ENCODE measurements at regions not wholly inside any gene's neighbourhood (a gene's known extent, or its start where the extent isn't known, plus 50 kb on each side); places are given as distances from the start of the nearest gene placed in this dataset.

DNA sequence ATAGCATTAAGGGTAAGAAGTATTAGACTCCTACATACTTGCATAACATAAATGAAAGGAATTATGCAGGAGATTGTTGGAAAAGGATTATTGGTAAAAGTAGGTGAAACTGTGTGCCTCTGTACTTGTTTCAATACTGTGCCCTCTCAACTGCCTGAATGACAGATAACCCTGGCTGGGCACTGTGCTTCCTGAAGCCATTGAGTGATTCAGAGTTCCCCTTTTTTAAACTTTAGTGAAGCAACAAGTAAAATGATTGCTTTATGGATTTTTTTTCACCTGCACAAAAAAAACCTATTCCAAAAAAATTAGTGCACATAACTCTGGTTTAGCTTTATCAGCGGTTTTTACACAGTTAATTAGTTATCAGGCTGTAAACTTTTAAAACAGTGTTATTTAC, 204.8 kb downstream of the TRAM1L1 start (continued):
- TF ChIP-seq ZNF623 (tag by site-specific recombination; IDR thresholded peaks at IDR 0.05) (no peak), ZNF677 (tag by site-specific recombination; IDR thresholded peaks at IDR 0.05) (no peak), ZNF549 (tag by site-specific recombination; IDR thresholded peaks at IDR 0.05) (no peak), ZNF561 (tag by site-specific recombination; IDR thresholded peaks at IDR 0.05; ENCODE audit: borderline replicate concordance) (no peak), ZNF2 (tag by site-specific recombination; IDR thresholded peaks at IDR 0.05) (no peak), ZNF629 (tag by site-specific recombination; IDR thresholded peaks at IDR 0.05) (no peak), ZNF223 (tag by site-specific recombination; IDR thresholded peaks at IDR 0.05) (no peak), BCL6B (tag by site-specific recombination; IDR thresholded peaks at IDR 0.05) (no peak), ZNF624 (tag by site-specific recombination; IDR thresholded peaks at IDR 0.05) (no peak)

DNA sequence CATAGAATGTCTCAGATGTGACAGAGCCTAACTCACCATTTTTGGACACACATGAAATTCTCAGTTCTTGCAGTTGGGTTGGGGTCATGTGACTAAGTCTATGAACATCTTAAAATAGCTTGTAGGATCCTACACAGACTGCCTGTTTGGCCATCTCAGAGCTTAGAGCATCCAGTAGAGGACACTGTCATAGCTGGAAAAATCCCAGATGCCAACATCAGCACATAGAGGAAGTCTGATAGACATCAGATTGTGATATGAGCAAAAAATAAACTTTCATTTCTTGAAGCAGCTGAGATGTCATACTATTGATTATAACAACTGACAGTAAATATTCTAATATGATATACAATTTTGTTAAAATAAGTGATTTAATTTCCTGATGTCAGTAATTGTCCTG, 207.1 kb downstream of the TRAM1L1 start:
- no peak overlapping the region for H3K27ac ChIP-seq (ENCODE audit: extremely low read depth, low read depth, low read length)
- no peaks in the 10 kb centered on the region for H3K9me3 ChIP-seq (ENCODE audit: control insufficient read depth, insufficient read depth, low read depth, low read length)
- POLR2A ChIA-PET, result no interaction called here
- CTCF ChIA-PET, result no interaction called here
- H3K4me1 ChIP-seq (ENCODE audit: control insufficient read depth, insufficient read depth, low read length), result no peaks in the 10 kb centered on the region
- H3K36me3 ChIP-seq (ENCODE audit: control insufficient read depth in 2 of 2, insufficient read depth in 1 of 2, low read length in 2 of 2), result no peaks in the 10 kb centered on the region
- TF ChIP-seq, protein P1, sequence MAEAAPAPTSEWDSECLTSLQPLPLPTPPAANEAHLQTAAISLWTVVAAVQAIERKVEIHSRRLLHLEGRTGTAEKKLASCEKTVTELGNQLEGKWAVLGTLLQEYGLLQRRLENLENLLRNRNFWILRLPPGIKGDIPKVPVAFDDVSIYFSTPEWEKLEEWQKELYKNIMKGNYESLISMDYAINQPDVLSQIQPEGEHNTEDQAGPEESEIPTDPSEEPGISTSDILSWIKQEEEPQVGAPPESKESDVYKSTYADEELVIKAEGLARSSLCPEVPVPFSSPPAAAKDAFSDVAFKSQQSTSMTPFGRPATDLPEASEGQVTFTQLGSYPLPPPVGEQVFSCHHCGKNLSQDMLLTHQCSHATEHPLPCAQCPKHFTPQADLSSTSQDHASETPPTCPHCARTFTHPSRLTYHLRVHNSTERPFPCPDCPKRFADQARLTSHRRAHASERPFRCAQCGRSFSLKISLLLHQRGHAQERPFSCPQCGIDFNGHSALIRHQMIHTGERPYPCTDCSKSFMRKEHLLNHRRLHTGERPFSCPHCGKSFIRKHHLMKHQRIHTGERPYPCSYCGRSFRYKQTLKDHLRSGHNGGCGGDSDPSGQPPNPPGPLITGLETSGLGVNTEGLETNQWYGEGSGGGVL (tag by site-specific recombination; IDR thresholded peaks at IDR 0.05), result no peak
- no peak for TF ChIP-seq ZNF266 (tag by site-specific recombination; IDR thresholded peaks at IDR 0.05; ENCODE audit: low read depth)
- TF ChIP-seq GFI1B (tag by site-specific recombination; IDR thresholded peaks at IDR 0.05), result no peak
- TF ChIP-seq ZIC2 (tag by site-specific recombination; IDR thresholded peaks at IDR 0.05), result no peak
- TF ChIP-seq ZFP3 (tag by site-specific recombination; IDR thresholded peaks at IDR 0.05; ENCODE audit: low read depth), result no peak
- no peak for TF ChIP-seq ZNF202 (tag by site-specific recombination; IDR thresholded peaks at IDR 0.05; ENCODE audit: borderline replicate concordance)
- TF ChIP-seq, protein P2, sequence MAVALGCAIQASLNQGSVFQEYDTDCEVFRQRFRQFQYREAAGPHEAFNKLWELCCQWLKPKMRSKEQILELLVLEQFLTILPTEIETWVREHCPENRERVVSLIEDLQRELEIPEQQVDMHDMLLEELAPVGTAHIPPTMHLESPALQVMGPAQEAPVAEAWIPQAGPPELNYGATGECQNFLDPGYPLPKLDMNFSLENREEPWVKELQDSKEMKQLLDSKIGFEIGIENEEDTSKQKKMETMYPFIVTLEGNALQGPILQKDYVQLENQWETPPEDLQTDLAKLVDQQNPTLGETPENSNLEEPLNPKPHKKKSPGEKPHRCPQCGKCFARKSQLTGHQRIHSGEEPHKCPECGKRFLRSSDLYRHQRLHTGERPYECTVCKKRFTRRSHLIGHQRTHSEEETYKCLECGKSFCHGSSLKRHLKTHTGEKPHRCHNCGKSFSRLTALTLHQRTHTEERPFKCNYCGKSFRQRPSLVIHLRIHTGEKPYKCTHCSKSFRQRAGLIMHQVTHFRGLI (tag by site-specific recombination; IDR thresholded peaks at IDR 0.05), result no peak
- no peak for TF ChIP-seq ZNF692 (tag by site-specific recombination; IDR thresholded peaks at IDR 0.05)
- TF ChIP-seq ZNF514 (tag by site-specific recombination; IDR thresholded peaks at IDR 0.05), result no peak
- TF ChIP-seq MZF1 (tag by site-specific recombination; IDR thresholded peaks at IDR 0.05; ENCODE audit: borderline replicate concordance), result no peak
- TF ChIP-seq ZNF830 (tag by site-specific recombination; IDR thresholded peaks at IDR 0.05; ENCODE audit: low read depth), result no peak
- no peak for TF ChIP-seq ZNF544 (tag by site-specific recombination; IDR thresholded peaks at IDR 0.05)
- TF ChIP-seq, protein P3, sequence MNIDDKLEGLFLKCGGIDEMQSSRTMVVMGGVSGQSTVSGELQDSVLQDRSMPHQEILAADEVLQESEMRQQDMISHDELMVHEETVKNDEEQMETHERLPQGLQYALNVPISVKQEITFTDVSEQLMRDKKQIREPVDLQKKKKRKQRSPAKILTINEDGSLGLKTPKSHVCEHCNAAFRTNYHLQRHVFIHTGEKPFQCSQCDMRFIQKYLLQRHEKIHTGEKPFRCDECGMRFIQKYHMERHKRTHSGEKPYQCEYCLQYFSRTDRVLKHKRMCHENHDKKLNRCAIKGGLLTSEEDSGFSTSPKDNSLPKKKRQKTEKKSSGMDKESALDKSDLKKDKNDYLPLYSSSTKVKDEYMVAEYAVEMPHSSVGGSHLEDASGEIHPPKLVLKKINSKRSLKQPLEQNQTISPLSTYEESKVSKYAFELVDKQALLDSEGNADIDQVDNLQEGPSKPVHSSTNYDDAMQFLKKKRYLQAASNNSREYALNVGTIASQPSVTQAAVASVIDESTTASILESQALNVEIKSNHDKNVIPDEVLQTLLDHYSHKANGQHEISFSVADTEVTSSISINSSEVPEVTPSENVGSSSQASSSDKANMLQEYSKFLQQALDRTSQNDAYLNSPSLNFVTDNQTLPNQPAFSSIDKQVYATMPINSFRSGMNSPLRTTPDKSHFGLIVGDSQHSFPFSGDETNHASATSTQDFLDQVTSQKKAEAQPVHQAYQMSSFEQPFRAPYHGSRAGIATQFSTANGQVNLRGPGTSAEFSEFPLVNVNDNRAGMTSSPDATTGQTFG (tag by site-specific recombination; IDR thresholded peaks at IDR 0.05; ENCODE audit: borderline replicate concordance), result no peak
- TF ChIP-seq SALL2 (tag by site-specific recombination; IDR thresholded peaks at IDR 0.05; ENCODE audit: borderline replicate concordance), result no peak
- H3K4me3 ChIP-seq (ENCODE audit: low read depth, low read length), result no peak overlapping the region
